HCT116 (cell line): ENCODE measurements at regions not wholly inside any gene's neighbourhood (a gene's known extent, or its start where the extent isn't known, plus 50 kb on each side); places are given as distances from the start of the nearest gene placed in this dataset.

ENCODE experiments used
- ATAC-seq: fragments of 200-7000 bp; cut with Tn5 transposase; 2 replicates; pipeline ENCODE4 v1.9.1; 2020; ENCODE audit warnings: mild to moderate bottlenecking, moderate library complexity
- BruUV-seq: library from RNA; stranded (reverse); fragments of 400-500 nt; replicated peaks from 2 replicates; lab custom pipeline; 2021; lab: Mats Ljungman, UMichigan
- CTCF ChIA-PET: fragments of 300-600 bp; sonication (Branson Sonifier 250); formaldehyde crosslinking; loops from one replicate; lab custom pipeline; 2021; ENCODE audit warnings: antibody characterized with exemption; lab: Charles Lee
- POLR2A ChIA-PET: fragments of 300-600, 350-600 bp; sonication (Branson Sonifier 250); formaldehyde crosslinking; loops from one replicate; lab custom pipeline; 2021; ENCODE audit warnings: antibody characterized with exemption; lab: Charles Lee
- RAD21 ChIA-PET, 2 experiments: fragments of 300-600 bp; sonication (Branson Sonifier 250); formaldehyde crosslinking; loops; one replicate each; lab custom pipeline; 2023; ENCODE audit warnings: low total read pairs in 2 of 2; ENCODE audit not compliant: uncharacterized antibody in 2 of 2, unreplicated experiment in 2 of 2, low non-redundant PET in 1 of 2; lab: Charles Lee
- DNase-seq: peaks from one replicate; pipeline ENCODE4 v3.0.0-alpha.2; 2010; ENCODE audit warnings: low read depth, low spot score
- H2AFZ ChIP-seq: fragments of 200-600 bp; shearing (Covaris generic), sonication (generic); 2 replicates; pipeline ENCODE4 v1.6.1; 2017; ENCODE audit warnings: low read depth, mixed run types, mixed read lengths, antibody characterized with exemption, low read length; ENCODE audit not compliant: poor library complexity, severe bottlenecking
- H3K27ac ChIP-seq: 2 replicates; pipeline ENCODE4 v1.5.1; 2012; ENCODE audit warnings: low read depth, low read length
- H3K27me3 ChIP-seq: fragments of 200-600 bp; sonication (generic); 2 replicates; pipeline ENCODE4 v1.6.1; 2016; ENCODE audit warnings: mixed run types, low read length, mixed read lengths; ENCODE audit not compliant: insufficient read depth
- H3K36me3 ChIP-seq, 2 experiments: fragments of 200-500 bp in 1 of 2; fragments of 200-600 bp in 1 of 2; sonication (Bioruptor generic) in 1 of 2; sonication (generic) in 1 of 2; 2 replicates each; pipeline versions ENCODE4 v1.5.1 to v1.6.1; 2014 to 2016; ENCODE audit warnings: low read length in 2 of 2, inconsistent platforms in 1 of 2, mixed read lengths in 1 of 2, mixed run types in 1 of 2; ENCODE audit not compliant: insufficient read depth in 2 of 2, control insufficient read depth in 1 of 2
- H3K4me1 ChIP-seq, 2 experiments: fragments of 200-600 bp in 1 of 2; sonication (generic) in 1 of 2; 2 replicates each; pipeline versions ENCODE4 v1.5.1 to v1.6.1; 2012 to 2017; ENCODE audit warnings: low read length in 2 of 2, inconsistent platforms in 1 of 2, mild to moderate bottlenecking in 1 of 2, mixed read lengths in 1 of 2, mixed run types in 1 of 2, moderate library complexity in 1 of 2; ENCODE audit not compliant: insufficient read depth in 2 of 2, control insufficient read depth in 1 of 2
- H3K4me2 ChIP-seq: fragments of 200-600 bp; sonication (generic); 2 replicates; pipeline ENCODE4 v1.6.1; 2017; ENCODE audit warnings: mixed run types, low read length, mixed read lengths
- H3K4me3 ChIP-seq, 2 experiments: fragments of 200-600 bp in 1 of 2; sonication (generic) in 1 of 2; replicated peaks in 1 of 2; 2 replicates each; pipeline ENCODE4 v1.5.1; 2011 to 2016; ENCODE audit warnings: low read length in 2 of 2, control low read depth in 1 of 2, low read depth in 1 of 2, mild to moderate bottlenecking in 1 of 2, mixed read lengths in 1 of 2, mixed run types in 1 of 2
- H3K79me2 ChIP-seq: fragments of 200-600 bp; sonication (generic); 2 replicates; pipeline ENCODE4 v1.6.1; 2017; ENCODE audit warnings: mild to moderate bottlenecking, mixed run types, low read length, moderate library complexity, mixed read lengths; ENCODE audit not compliant: insufficient read depth
- H3K9ac ChIP-seq: fragments of 200-600 bp; sonication (generic); 2 replicates; pipeline ENCODE4 v1.6.1; 2016; ENCODE audit warnings: low read length, mixed read lengths
- H3K9me2 ChIP-seq: fragments of 200-600 bp; sonication (generic), shearing (Covaris generic); 2 replicates; pipeline ENCODE4 v1.6.1; 2017; ENCODE audit warnings: mixed run types, mild to moderate bottlenecking, moderate library complexity; ENCODE audit not compliant: insufficient read depth
- H3K9me3 ChIP-seq, 2 experiments: fragments of 200-500 bp in 1 of 2; fragments of 200-600 bp in 1 of 2; sonication (Bioruptor generic) in 1 of 2; sonication (generic) in 1 of 2; 2 replicates each; pipeline ENCODE4 v1.6.1; 2014 to 2017; ENCODE audit warnings: low read length in 2 of 2, mixed read lengths in 2 of 2, inconsistent platforms in 1 of 2, low read depth in 1 of 2, mild to moderate bottlenecking in 1 of 2, mixed run types in 1 of 2, moderate library complexity in 1 of 2; ENCODE audit not compliant: control insufficient read depth in 1 of 2, insufficient read depth in 1 of 2
- H4K20me1 ChIP-seq: fragments of 200-600 bp; sonication (generic), shearing (Covaris generic); 2 replicates; pipeline ENCODE4 v1.6.1; 2017; ENCODE audit warnings: mixed run types, mild to moderate bottlenecking, moderate library complexity; ENCODE audit not compliant: insufficient read depth
- CBX3 ChIP-seq: IDR thresholded peaks from 2 replicates; pipeline ENCODE4 v1.6.1; 2012; ENCODE audit warnings: low read depth
- CTCF ChIP-seq, 3 experiments: fragments of 200-600 bp in 1 of 3; sonication (generic) in 1 of 3; IDR thresholded peaks in 2 of 3; conservative IDR thresholded peaks in 1 of 3; 2 replicates each; pipeline ENCODE4 v1.5.1; 2012 to 2017; ENCODE audit warnings: low read depth in 2 of 3, low read length in 2 of 3, antibody characterized with exemption in 1 of 3, borderline replicate concordance in 1 of 3, control low read depth in 1 of 3, mild to moderate bottlenecking in 1 of 3, mixed read lengths in 1 of 3, mixed run types in 1 of 3, moderate library complexity in 1 of 3; ENCODE audit not compliant: insufficient read depth in 1 of 3
- EZH2phosphoT487 ChIP-seq: fragments of 200-600 bp; IDR thresholded peaks from 2 replicates; pipeline ENCODE4 v1.6.1; 2018; ENCODE audit warnings: antibody characterized with exemption, borderline replicate concordance
- JUND ChIP-seq: IDR thresholded peaks from 2 replicates; pipeline ENCODE4 v1.6.1; 2012
- POLR2A ChIP-seq: IDR thresholded peaks from 2 replicates; pipeline ENCODE4 v1.7.0; 2011; ENCODE audit warnings: borderline replicate concordance; ENCODE audit not compliant: insufficient read depth, insufficient read length; ENCODE audit errors: extremely low read depth
- SRF ChIP-seq: IDR thresholded peaks from 2 replicates; pipeline ENCODE4 v1.6.1; 2012; ENCODE audit warnings: low read depth
- intact Hi-C: fragments of 100-400 bp; cut with micrococcal nuclease; formaldehyde crosslinking; loops from 2 replicates; pipeline ENCODE4 v1.10.0; 2022
- TF ChIP-seq, protein P1 (sequence below): IDR thresholded peaks from 2 replicates; pipeline ENCODE4 v1.6.1; 2011; ENCODE audit warnings: mild to moderate bottlenecking, low read length, moderate library complexity; ENCODE audit not compliant: insufficient replicate concordance; ENCODE audit errors: extremely low read depth

GRCh38 chr5:25862276-25862675, 1176.1 kb downstream of the CDH9 start:
- no peaks in the 10 kb centered on the region for H3K79me2 ChIP-seq
- no TSS peak for BruUV-seq
- CTCF ChIA-PET = no interaction called here
- no peak overlapping the region for H3K4me2 ChIP-seq
- H3K36me3 ChIP-seq = no peaks in the 10 kb centered on the region
- no peak overlapping the region for H3K27ac ChIP-seq
- H4K20me1 ChIP-seq = no peaks in the 10 kb centered on the region
- H3K9ac ChIP-seq = no peak overlapping the region
- peaks cover 7 to 8% of the 10 kb centered on the region in 2 experiments; a peak in 2 of 4 replicates for H3K9me3 ChIP-seq
- intact Hi-C loops = no loop called here
- no peaks in the 10 kb centered on the region for H3K27me3 ChIP-seq
- ATAC-seq = no peak
- no peak for DNase-seq
- H3K4me3 ChIP-seq = no peak overlapping the region
- H2AFZ ChIP-seq = no peak overlapping the region
- H3K4me1 ChIP-seq = no peaks in the 10 kb centered on the region
- H3K9me2 ChIP-seq = no peaks in the 10 kb centered on the region
- POLR2A ChIA-PET = no interaction called here
- RAD21 ChIA-PET = no interaction called here
- TF ChIP-seq POLR2A (no peak), CTCF (IDR thresholded peaks at IDR 0.05 in 2 of 3, conservative IDR thresholded peaks at IDR 0.05 in 1 of 3; ENCODE audit: borderline replicate concordance in 1 of 3, insufficient read depth in 1 of 3, low read depth in 2 of 3, low read length in 2 of 3) (peak in 1 of 3 experiments; percentile 16; a peak in 1 of 6 replicates), JUND (no peak), CBX3 (no peak), EZH2phosphoT487 (no peak)

DNA sequence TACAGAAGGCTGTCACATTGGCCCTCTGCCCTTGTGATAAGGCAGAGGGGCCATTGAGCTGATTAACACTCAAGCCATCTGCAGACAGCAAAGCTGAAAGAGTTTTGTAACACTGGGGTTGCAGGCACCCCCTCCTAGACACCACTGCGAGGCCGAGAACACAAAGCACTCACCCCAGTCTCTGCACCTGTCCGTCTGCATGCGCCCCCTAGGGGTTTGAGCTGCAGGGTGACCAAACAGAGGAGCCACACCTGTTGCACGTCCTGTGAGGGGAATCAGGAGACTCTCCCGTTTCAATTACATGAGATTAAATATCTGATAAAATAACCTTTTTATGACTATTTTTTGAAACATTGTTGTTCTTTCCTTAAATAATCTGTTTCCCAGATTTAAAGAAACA, 1180.4 kb downstream of the CDH9 start:
- H3K4me2 ChIP-seq = no peak overlapping the region
- ChIA-PET POLR2A (no interaction called here), RAD21 (no interaction called here), CTCF (no interaction called here)
- no peaks in the 10 kb centered on the region for H3K27me3 ChIP-seq
- TF ChIP-seq EZH2phosphoT487 (no peak), CTCF (IDR thresholded peaks at IDR 0.05 in 2 of 3, conservative IDR thresholded peaks at IDR 0.05 in 1 of 3; ENCODE audit: borderline replicate concordance in 1 of 3, insufficient read depth in 1 of 3, low read depth in 2 of 3, low read length in 2 of 3) (peak in 1 of 3 experiments; percentile 18; a peak in 1 of 6 replicates), JUND (no peak), SRF (no peak)
- TF ChIP-seq, protein P1, sequence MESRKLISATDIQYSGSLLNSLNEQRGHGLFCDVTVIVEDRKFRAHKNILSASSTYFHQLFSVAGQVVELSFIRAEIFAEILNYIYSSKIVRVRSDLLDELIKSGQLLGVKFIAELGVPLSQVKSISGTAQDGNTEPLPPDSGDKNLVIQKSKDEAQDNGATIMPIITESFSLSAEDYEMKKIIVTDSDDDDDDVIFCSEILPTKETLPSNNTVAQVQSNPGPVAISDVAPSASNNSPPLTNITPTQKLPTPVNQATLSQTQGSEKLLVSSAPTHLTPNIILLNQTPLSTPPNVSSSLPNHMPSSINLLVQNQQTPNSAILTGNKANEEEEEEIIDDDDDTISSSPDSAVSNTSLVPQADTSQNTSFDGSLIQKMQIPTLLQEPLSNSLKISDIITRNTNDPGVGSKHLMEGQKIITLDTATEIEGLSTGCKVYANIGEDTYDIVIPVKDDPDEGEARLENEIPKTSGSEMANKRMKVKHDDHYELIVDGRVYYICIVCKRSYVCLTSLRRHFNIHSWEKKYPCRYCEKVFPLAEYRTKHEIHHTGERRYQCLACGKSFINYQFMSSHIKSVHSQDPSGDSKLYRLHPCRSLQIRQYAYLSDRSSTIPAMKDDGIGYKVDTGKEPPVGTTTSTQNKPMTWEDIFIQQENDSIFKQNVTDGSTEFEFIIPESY = no peak
- H3K9ac ChIP-seq = no peak overlapping the region
- no TSS peak for BruUV-seq
- intact Hi-C loops = no loop called here
- no peak overlapping the region for H3K27ac ChIP-seq
- ATAC-seq (no peak), DNase-seq (no peak)
- H3K36me3 ChIP-seq = no peaks in the 10 kb centered on the region
- H3K4me1 ChIP-seq = no peaks in the 10 kb centered on the region
- H3K9me3 ChIP-seq = peaks cover 1 to 4% of the 10 kb centered on the region in 2 experiments; a peak in 2 of 4 replicates
- no peaks in the 10 kb centered on the region for H3K9me2 ChIP-seq
- H4K20me1 ChIP-seq = no peaks in the 10 kb centered on the region
- no peak overlapping the region for H2AFZ ChIP-seq
- H3K4me3 ChIP-seq = no peak overlapping the region
- H3K79me2 ChIP-seq = no peaks in the 10 kb centered on the region
